Stimulated activated CD8-positive, alpha-beta memory T cell treated with anti-CD3 and anti-CD28 coated beads, Interleukin-12 subunit alpha, Interleukin-12 subunit beta, amount 100 ng/mL, for 24 hours (primary cell): ENCODE measurements at regions not wholly inside any gene's neighbourhood (a gene's known extent, or its start where the extent isn't known, plus 50 kb on each side); places are given as distances from the start of the nearest gene placed in this dataset.
"Not testable (repeated sequence)": the region's sequence is repeated elsewhere in the genome, so short reads cannot be mapped to it uniquely, and the experiment has no call there.

ENCODE experiments used
- DNase-seq: peaks from one replicate; pipeline ENCODE4 v3.0.0-alpha.2; 2020; ENCODE audit errors: extremely low read depth

- no peak for DNase-seq
These were observed 177.6 kb downstream of the STK31 start for GRCh38 chr7:23887660-23888059.

DNA sequence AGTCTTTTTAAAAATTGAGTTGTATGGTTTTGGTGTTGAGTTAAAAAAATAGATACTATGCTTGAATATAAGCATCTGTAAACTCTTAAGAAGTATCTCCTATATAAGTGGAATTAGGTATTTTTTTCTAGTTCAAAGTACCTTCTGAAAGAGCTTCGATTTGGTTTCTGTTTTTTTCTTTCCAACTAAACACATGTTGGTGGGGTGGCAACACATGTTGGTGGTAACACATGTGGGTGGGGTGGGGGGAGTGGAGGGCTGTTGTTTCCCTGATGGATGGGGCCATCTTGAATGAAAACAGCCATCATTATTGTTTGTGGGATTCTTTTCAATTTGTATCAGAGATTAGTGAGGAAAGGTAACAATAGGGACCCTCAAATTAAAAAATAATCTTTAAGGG, 178.9 kb downstream of the STK31 start:
- no peak for DNase-seq

DNA sequence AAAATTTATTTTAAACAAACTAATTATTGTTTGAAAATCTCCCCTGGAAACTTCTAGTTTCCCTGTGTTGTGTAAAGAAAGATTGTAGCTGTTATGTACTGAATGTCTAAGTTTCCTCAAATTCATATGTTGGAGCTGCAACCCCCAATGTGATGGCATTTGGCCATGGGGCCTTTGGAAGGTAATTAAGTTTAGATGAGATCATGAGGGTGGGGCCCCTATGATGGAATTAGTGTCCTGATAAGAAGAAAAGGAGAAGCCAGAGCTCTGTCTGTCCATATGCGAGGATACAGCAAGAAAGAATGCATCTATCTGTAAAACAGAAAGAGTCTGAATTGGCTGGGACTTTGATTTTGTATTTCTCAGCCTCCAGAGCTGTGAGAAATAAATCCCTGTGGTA, 179.5 kb downstream of the STK31 start:
- DNase-seq = no peak

DNA sequence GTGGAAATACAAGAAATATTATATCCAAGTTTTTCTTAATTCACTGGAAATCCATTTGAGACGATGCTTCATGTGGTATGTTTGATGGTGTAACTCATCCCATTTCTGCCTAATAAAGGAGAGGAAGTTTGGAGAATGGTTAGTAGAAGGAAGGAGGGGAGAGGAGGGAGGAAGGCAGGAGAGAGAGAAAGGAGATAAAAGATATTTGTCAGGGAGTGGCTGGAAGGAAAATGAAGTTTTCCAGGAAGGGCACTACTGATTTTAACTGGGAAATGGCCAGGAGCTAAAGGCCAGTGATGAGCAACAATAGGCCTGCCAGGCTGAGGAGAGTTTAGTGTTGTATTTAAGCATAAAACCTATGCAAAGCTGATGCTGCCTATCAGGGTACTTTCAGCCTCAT, 182.0 kb downstream of the STK31 start:
- no peak for DNase-seq

DNA sequence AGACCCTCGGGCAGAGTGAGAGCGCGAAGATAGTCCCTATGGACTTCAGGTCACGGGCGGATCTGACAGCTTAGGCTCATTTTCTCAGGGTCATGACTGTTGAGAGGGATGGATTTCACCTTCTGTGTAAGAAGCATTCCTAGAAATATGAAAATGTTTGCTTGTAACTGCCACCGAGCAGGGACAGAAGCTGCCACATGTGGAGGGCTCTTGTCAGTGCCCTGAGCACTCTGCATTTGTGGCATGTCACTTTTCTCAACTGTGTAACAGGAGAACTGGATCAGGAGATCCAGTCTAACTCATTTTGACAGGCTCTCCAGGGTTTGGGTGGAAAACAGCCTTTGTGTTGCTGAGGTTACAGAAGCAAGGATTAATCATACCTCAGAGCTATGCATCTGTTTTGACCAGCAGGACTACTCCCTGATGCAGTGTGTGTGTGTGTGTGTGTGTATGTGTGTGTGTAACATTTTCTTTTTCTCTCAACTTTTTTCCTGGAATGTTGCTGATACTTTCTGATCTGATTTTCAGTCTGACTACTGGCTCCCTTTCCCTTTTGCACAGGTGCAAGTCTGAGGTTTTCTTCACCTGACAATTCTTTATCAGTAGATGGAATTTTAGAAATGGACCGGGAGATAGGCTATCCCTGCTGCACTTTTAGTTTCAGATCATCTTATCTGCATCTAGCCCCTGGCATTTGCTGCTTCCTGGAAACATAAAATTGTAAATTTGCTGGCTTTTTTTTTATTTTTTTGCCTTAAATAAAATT, 183.3 kb downstream of the STK31 start:
- DNase-seq = no peak

DNA sequence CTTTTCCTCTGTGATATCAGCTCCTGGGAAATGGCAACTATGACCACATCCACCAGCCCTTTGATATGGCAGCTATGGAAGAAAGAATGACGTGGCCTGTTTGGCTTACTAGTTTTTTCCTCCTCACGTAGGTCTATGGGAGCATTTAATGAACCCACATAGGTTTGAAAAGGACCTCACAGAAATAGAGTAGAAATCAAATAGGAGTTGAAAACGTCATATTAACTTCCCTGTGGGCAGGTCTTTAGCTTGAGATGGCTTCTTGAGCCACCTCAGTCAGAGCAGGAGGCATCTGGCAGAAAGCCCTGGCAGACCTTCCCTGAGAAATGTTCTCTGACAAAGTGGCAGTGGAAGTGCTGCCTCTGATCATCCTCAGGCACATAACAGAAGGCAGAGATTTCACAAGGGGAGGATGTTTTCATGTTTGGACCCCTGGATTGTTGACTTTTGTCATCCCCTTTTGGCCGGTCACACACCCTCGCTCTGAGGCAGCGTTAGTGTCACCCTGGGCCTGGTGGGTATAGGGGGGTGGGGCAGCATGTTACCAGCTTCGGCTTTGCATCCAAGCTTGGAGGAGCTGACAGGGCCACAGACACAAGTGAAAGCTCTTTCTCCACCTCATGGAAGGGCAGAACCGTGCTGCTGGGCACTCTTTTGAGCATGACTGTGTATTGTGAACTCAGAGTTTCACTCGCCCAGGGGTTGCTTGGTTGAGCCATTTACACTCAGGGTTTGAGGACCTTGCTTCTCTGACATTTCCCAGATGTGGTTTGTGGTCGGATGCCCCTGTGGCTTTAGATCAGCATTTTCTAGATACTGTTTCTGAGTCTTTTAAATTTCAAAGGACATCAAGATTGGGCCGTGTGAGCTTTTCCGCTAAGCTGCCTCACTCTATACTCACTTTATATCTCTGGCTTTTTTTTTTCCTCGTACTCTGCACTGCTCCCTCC, 184.2 kb downstream of the STK31 start:
- peak; percentile 15 for DNase-seq

DNA sequence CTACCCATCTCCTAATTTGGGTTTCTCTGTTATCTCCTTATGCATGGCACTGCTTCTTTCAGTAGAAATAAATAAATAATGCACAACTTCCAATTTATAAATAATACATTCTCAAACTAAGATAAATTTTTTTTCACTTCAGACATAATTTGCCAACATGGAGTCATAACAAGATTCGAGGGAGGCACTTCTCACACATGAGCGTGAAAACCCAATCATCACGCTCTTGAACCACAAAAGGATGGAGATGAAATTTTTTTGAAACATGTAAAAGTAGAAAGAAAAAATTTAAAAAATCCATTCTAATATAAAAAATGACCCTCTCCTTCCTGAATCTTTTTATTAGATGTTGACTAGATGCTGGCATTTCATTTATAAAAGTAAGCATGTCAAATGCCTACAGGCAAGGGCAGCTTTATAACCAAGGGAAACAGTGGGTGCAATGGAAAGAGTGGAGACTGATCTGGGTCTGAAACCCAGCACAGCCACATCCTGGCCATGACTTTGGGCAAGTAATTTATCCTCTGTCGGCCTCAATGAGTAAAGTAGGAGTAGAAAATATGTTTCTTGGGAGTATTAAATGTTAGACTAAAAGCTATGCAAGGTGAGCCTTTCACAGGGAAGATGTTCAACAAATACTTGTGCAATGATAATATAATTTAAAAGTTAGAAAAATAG, 185.0 kb downstream of the STK31 start:
- DNase-seq = no peak

DNA sequence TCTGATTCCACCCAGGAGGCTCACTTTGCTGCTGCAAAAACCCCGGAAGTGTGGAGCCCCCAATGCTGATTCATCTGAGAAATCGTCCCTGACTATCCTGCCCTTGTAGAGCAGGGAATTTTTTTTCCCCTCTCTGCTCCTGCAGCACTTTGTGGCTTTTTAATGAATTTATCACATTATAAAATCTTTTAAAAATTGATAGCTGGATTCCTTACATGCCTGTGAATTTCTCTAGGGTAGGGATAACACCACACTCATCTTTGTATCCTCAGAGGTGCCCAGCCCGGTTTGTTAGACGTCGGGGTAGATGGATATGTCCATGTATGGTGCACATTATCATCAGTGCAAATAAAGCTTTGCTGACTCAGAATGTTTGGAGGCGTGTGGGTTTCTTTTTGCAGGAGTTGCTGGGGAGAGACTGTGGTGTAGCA, 185.7 kb downstream of the STK31 start:
- no peak for DNase-seq

GRCh38 chr7:23898619-23899018, 188.6 kb downstream of the STK31 start:
- DNase-seq = no peak

- not testable (repeated sequence) for DNase-seq
These were observed 194.9 kb downstream of the STK31 start for GRCh38 chr7:23904901-23905300.

- no peak for DNase-seq
These were observed 197.0 kb downstream of the STK31 start for GRCh38 chr7:23907012-23907411.

DNA sequence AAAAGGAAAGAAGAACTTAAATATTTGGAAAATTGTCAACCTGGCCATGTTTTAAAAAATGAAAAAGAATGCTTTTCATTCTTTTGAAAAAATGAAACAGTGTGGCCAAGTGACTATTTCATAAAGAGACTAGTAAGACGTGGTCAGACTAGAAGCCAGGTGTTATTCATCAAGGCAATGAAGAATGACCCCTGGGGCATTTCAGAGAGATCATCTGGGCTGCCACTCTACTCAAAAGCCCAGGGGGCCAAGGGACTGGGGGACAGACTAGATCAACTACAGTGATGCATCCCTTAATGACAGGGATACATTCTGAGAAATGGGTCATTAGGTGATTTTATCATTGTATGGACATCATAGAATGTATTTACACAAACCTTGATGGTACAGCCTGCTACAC, 199.4 kb downstream of the STK31 start:
- no peak for DNase-seq

DNA sequence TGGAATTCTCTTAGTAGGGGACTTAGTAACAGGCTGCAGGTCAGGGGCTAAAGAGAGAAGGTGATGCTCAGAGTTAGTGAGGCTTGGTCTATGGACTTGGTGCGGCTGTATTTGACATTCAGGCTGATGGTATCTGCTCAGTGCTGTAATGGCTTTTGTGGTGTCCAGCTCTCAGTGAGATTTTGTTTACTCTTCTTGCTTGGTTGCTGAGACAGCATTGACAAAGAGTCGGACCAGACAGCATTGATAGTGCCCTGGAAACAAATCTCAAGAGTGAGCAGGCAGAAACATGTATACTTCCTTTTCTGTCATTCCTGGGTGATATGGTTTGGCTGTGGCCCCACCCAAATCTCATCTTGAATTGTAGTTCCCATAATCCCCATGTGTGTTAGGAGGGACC, 202.0 kb downstream of the STK31 start:
- no peak for DNase-seq

GRCh38 chr7:23913016-23913415, 203.0 kb downstream of the STK31 start:
- DNase-seq = no peak

- DNase-seq = no peak
These were observed 205.2 kb downstream of the STK31 start for GRCh38 chr7:23915236-23915635.

- no peak for DNase-seq
These were observed 208.3 kb downstream of the STK31 start for GRCh38 chr7:23918286-23918685.

GRCh38 chr7:23918856-23919255, 208.8 kb downstream of the STK31 start:
- no peak for DNase-seq

- no peak for DNase-seq
These were observed 215.1 kb downstream of the STK31 start for GRCh38 chr7:23925088-23925487.

DNA sequence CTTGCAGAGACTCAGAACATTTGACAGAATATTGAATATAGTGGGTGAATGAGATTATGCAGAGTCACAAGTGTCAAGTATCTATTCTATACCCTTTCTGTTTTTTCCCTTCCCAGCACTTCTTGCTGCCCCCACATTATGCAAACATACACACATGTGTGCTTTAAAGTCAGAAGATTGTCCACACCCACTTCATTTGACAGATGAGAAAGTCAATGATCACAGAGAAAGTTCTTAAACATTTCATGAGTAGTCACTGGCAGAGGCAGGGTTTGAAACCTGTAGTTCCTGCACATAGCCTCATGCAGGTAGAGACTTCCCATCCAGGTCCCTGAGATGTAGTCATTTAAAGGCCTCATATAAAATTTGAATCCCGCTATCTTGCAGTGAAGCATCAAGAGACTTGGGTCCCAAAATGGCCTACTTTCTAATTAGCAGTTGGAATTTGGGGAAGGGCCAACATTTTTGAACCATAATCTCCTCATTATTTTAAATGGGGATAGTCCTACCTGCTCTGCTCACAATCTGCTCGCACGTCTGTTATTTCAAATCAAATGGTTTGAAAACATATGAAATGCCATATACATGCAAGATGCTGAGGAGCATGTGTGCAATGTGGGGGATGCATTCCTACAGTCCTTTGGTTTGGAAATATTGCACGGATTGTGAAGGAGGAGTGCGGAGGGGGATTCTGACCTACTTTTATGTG, 217.8 kb downstream of the STK31 start:
- no peak for DNase-seq

- no peak for DNase-seq
These were observed 218.4 kb downstream of the STK31 start for GRCh38 chr7:23928418-23928775.

GRCh38 chr7:23930312-23930711, 220.3 kb downstream of the STK31 start:
- no peak for DNase-seq

DNA sequence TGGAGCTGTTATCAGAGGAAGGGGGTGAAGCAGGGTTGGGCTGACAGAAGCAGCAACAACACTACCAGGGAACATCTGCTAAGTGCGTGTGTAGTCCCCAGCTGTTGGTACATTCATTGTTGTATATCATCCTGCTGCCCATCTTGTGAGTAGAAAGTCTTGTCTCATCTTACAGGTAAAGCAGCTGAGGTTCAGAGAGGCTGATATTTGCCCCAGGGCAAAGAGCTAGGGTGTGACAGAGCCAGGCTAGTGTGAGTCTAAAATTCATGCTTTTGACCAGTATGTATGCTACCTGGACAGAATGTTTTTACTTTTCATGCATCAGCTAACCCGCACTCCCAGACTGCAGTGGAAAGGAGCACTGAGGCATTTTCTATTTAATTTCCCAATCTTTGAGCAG, 221.6 kb downstream of the STK31 start:
- DNase-seq = no peak
